ENCODE measurements at regions not wholly inside any gene's neighbourhood (a gene's known extent, or its start where the extent isn't known, plus 50 kb on each side); places are given as distances from the start of the nearest gene placed in this dataset.

DNA sequence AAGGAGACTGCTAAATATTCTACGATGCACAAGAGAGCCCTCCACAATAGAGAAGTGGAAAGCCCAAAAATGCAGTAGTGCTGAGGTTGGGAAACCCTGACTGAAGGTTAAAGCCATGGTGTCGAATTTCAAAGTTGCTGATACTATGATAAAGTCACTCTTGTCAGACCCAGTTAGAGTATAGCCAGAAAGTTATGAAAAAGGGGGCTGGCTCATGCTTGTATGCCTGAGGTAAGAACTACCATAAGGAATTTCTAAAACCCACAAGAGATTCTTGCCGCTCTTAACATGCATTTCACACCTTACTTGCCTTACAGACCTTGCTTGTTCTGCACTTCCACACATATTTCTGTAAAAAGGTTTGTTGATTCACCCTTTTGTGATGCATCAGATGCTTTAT lies 184.6 kb downstream of the SLC6A15 start:
- DNase-seq (ENCODE audit: extremely low spot score) = no peak
- 80% methylated on average over 3 of the region's 3 CpGs for WGBS
- Histone ChIP-seq H3K36me3 (ENCODE audit: insufficient read depth) (no peaks in the 10 kb centered on the region), H3K4me1 (ENCODE audit: insufficient read depth) (no peaks in the 10 kb centered on the region), H3K27ac (ENCODE audit: low read depth) (no peak overlapping the region), H3K4me3 (ENCODE audit: low read depth, low read length) (no peak overlapping the region)

DNA sequence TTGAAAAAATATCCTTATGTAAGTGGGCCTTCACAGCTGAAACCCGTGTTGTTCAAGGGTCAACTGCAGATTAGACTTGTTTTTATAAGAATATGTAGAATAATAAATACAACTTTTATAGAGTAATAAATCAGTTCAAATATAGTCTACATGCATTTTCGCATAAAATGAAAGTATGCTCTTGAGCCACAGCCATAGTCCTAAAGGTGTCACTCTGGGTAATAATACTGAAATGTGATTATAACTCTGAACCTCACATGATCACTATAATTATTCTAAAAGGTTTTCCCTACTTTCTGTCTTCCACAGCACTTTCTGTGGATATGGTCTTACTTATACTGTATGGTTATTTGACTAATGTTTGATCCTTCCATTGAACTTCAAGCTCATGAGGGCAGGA lies 185.8 kb downstream of the SLC6A15 start:
- WGBS = 46% methylated on average over 2 of the region's 2 CpGs
- no peak for DNase-seq (ENCODE audit: extremely low spot score)
- Histone ChIP-seq H3K36me3 (ENCODE audit: insufficient read depth) (no peaks in the 10 kb centered on the region), H3K4me1 (ENCODE audit: insufficient read depth) (no peaks in the 10 kb centered on the region), H3K27ac (ENCODE audit: low read depth) (no peak overlapping the region), H3K4me3 (ENCODE audit: low read depth, low read length) (no peak overlapping the region)

DNA sequence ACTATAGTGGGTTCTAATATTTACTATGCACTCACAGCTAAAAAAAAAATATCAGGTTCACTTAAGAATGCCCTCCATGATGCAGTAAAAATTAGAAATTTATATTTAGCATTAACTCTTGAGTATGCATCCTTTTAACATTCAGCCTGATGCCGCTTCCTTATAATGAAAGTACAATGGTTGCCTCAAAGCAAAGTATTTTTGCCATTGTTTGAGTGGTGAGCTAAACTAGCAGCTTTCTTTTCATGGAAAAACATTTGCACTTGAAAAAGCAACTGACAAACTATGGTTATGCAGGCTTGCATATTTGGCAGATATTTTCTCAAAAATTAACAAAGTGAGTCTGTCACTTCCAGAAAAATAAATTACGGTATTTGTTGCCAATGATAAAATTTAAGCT lies 188.6 kb downstream of the SLC6A15 start:
- H3K36me3 ChIP-seq (ENCODE audit: insufficient read depth) = no peaks in the 10 kb centered on the region
- 66% methylated on average over 2 of the region's 2 CpGs for WGBS
- H3K4me3 ChIP-seq (ENCODE audit: low read depth, low read length) = no peak overlapping the region
- DNase-seq (ENCODE audit: extremely low spot score) = no peak
- no peak overlapping the region for H3K27ac ChIP-seq (ENCODE audit: low read depth)
- no peaks in the 10 kb centered on the region for H3K4me1 ChIP-seq (ENCODE audit: insufficient read depth)

DNA sequence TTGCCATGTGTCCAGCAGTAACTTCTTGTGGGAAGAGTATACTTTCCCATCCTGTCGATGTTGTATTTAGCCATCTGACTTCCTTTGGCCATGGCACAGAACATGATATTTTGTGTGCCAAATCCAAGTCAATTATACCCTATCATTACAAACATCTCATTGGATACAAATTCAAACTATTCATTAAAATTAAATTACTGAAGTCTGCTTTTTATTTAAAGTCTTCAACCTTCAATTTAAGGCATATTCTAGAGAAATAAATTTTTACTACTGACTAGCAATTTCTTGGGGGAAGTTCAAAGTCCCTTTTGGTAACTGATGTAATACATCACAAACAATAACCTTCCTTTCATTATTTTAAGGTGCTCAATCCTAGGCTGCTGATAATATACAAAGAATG lies 192.6 kb downstream of the SLC6A15 start:
- WGBS = 28% methylated on average over 1 of the region's 1 CpG
- Histone ChIP-seq H3K4me1 (ENCODE audit: insufficient read depth) (no peaks in the 10 kb centered on the region), H3K4me3 (ENCODE audit: low read depth, low read length) (no peak overlapping the region), H3K36me3 (ENCODE audit: insufficient read depth) (no peaks in the 10 kb centered on the region), H3K27ac (ENCODE audit: low read depth) (no peak overlapping the region)
- DNase-seq (ENCODE audit: extremely low spot score) = no peak

DNA sequence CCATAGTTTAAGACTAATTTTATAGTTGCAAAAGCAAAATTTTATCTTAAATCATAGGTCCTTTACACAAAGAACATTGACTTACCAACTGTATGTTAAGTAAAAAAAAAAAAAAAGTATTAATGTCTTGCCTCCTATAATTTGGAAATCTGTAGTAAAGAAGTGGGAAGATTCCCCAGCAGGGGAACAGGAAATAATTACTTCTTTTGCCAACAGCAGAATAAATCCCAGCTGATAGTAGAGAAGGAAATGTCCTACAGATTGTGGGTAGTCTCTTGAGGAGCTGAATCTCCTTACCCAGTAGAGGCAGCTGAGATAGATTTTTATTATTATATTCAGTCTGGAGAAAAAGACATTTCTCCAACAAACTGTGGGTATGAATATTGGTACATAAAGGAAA lies 193.7 kb downstream of the SLC6A15 start:
- Histone ChIP-seq H3K36me3 (ENCODE audit: insufficient read depth) (no peaks in the 10 kb centered on the region), H3K4me1 (ENCODE audit: insufficient read depth) (no peaks in the 10 kb centered on the region), H3K27ac (ENCODE audit: low read depth) (no peak overlapping the region), H3K4me3 (ENCODE audit: low read depth, low read length) (no peak overlapping the region)
- no peak for DNase-seq (ENCODE audit: extremely low spot score)

DNA sequence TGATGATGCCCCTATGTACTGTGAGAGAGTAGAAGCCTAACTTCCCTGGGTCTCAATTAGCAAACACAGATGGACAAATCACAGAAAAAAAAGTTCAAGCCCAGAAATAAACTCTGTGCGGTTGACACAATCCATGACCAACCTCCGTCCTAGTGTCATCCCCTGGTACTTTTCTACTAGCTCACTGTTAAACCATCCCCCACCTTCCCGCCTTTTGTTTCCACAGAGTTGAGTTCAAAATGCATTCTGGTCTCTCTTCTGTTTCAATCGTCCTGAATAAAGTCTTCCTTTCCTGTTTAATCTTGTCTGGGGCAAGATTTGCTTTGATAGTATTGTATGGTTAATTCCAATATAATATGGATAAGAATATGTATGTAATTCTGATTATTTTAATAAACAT lies 199.9 kb downstream of the SLC6A15 start:
- no peaks in the 10 kb centered on the region for H3K36me3 ChIP-seq (ENCODE audit: insufficient read depth)
- no peak for DNase-seq (ENCODE audit: extremely low spot score)
- no peaks in the 10 kb centered on the region for H3K4me1 ChIP-seq (ENCODE audit: insufficient read depth)
- 87% methylated on average over 4 of the region's 4 CpGs for WGBS
- H3K4me3 ChIP-seq (ENCODE audit: low read depth, low read length) = no peak overlapping the region
- H3K27ac ChIP-seq (ENCODE audit: low read depth) = no peak overlapping the region

DNA sequence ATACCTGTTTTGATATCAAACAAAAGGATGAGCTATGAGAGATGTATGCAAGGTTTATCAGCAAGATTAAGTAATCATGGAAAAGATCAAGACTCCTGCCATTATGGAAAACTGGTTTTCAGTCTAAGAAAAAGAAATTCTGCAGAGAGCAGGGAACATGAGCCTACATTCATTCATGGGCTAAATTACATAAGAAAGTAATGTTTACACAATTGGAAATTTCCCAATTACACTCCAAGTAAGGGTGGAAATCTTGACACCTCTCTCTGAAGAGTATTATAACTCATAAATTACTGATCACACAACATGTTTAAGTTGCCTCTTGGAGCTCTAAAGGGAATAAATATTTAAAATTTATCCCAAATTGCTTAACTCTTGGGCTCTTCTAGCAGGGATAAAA lies 206.2 kb downstream of the SLC6A15 start:
- Histone ChIP-seq H3K4me1 (ENCODE audit: insufficient read depth) (no peaks in the 10 kb centered on the region), H3K36me3 (ENCODE audit: insufficient read depth) (no peaks in the 10 kb centered on the region), H3K4me3 (ENCODE audit: low read depth, low read length) (no peak overlapping the region), H3K27ac (ENCODE audit: low read depth) (no peak overlapping the region)
- no peak for DNase-seq (ENCODE audit: extremely low spot score)

DNA sequence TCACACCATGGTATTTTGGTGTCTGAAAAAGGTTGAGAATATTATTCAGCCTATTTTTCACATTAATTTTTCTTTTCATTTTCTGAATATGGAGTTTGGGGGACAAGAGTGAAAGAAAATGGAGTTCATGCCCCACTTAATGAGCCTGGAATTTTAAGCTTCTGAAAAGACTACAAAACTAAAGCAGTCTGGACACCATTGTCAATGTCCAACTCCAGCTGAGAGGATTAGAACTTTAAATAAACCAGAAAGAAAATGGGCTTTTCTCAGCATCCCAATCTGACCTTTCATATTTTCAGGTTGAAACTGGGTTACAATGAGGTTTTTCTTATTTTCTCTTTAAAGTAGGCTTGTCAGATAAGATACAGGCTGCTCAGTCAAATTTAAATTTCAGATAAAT lies 207.7 kb downstream of the SLC6A15 start:
- DNase-seq (ENCODE audit: extremely low spot score) = no peak
- H3K4me3 ChIP-seq (ENCODE audit: low read depth, low read length) = no peak overlapping the region
- no peaks in the 10 kb centered on the region for H3K36me3 ChIP-seq (ENCODE audit: insufficient read depth)
- no peak overlapping the region for H3K27ac ChIP-seq (ENCODE audit: low read depth)
- H3K4me1 ChIP-seq (ENCODE audit: insufficient read depth) = no peaks in the 10 kb centered on the region

DNA sequence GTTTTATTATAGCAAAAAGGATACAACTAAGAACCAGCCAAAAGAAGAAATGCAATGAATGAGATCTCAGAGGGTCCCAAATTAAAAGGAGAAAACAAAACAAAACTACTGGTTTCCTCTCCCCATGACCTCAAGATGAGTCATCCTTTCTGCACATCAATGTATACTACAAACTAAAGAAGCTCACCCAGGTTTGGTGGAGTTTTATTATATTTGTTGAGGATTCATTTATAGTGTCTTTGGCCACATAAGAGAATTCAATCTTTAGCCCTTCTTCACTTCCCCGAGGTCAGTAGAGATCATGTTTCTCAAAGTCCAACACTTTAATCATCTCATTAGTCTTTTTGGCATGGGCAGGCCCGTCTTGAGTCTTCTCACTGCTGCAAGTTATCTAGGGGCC lies 210.6 kb downstream of the SLC6A15 start:
- H3K27ac ChIP-seq (ENCODE audit: low read depth) = no peak overlapping the region
- H3K4me3 ChIP-seq (ENCODE audit: low read depth, low read length) = no peak overlapping the region
- 68% methylated on average over 2 of the region's 2 CpGs for WGBS
- H3K4me1 ChIP-seq (ENCODE audit: insufficient read depth) = no peaks in the 10 kb centered on the region
- DNase-seq (ENCODE audit: extremely low spot score) = no peak
- no peaks in the 10 kb centered on the region for H3K36me3 ChIP-seq (ENCODE audit: insufficient read depth)

DNA sequence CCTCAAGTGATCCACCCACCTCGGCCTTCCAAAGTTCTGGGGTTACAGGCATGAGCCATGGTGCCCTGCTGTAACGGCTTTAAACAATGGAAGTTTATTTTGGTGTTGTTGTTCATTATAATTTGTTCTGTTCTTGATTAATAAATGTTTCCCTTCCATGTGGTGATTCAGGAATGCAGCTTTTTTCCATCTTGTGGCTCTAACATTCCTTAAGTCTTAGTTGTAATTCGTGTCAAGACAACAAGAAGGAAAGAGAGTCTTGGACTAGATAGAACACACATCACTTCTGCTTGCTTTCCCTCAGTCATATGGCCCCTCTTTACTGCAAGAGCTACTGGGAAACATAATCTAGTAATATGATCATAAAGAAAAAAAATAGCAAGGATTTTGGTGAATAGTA lies 211.6 kb downstream of the SLC6A15 start:
- 88% methylated on average over 3 of the region's 3 CpGs for WGBS
- DNase-seq (ENCODE audit: extremely low spot score) = no peak
- Histone ChIP-seq H3K4me3 (ENCODE audit: low read depth, low read length) (no peak overlapping the region), H3K36me3 (ENCODE audit: insufficient read depth) (no peaks in the 10 kb centered on the region), H3K4me1 (ENCODE audit: insufficient read depth) (no peaks in the 10 kb centered on the region), H3K27ac (ENCODE audit: low read depth) (no peak overlapping the region)

DNA sequence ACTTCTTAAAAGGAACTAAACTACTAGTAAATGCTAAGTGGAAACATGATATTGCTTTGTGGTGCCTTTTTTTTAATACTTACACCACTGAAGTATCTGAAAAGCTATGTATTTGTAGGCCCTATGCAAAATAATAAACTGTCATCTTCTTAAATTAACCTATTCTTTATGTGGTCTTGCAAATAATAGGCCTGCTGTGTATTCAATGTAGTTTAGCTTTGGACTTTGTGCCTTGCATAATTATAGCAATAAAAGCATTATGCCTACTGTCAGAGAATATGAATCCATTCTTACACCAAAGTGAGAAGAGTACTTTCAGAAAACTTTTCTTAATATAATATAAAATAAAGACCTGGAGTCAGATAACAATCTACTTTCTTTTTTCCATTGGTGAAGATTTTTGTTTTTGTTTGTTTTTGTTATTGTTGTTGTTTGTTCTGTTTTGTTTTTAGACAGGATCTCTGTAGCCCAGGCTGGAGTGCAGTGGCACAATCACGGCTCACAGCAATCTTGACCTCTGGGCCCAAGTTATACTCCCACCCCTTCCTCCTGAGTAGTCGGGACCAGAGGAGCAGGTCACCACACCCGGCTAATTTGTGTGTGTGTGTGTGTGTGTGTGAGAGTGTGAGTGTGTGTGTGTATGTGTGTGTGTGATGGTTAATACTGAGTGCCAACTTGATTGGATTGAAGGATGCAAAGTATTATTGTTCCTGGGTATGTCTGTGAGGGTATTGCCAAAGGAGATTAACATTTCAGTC lies 213.8 kb downstream of the SLC6A15 start:
- 82% methylated on average over 3 of the region's 3 CpGs for WGBS
- no peak overlapping the region for H3K4me3 ChIP-seq (ENCODE audit: low read depth, low read length)
- no peak overlapping the region for H3K27ac ChIP-seq (ENCODE audit: low read depth)
- no peak for DNase-seq (ENCODE audit: extremely low spot score)
- H3K4me1 ChIP-seq (ENCODE audit: insufficient read depth) = no peaks in the 10 kb centered on the region
- no peaks in the 10 kb centered on the region for H3K36me3 ChIP-seq (ENCODE audit: insufficient read depth)

DNA sequence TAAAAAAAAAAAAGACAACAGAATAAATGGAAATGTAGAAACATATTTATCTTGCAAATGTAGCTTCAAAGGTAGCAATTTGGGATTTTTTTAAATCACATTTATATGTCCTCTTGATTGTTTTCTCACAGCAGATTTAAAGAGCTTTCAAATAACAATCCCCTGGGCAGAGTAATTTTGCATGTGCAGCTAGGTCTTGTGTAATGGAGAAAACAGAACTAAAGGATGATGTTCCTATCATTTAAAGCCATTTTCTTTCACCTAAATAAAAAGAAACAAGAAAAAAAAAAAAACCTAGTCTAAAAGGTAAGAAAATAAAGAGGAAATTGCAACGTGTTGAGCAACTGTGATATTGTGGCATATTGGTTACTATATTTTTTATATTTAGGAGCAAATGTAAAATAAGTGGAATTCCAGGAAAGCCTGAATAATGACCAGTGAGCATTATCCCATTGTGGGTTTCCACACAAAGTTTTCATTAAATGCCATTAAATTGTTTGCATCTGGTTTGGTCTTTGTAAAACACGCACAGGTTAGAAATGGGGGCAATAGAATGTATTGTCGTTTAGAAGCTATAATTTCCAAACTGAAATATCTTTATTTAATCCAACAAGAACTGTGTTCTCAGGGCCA lies 215.6 kb downstream of the SLC6A15 start:
- Histone ChIP-seq H3K4me3 (ENCODE audit: low read depth, low read length) (no peak overlapping the region), H3K27ac (ENCODE audit: low read depth) (no peak overlapping the region), H3K4me1 (ENCODE audit: insufficient read depth) (no peaks in the 10 kb centered on the region), H3K36me3 (ENCODE audit: insufficient read depth) (no peaks in the 10 kb centered on the region)
- no peak for DNase-seq (ENCODE audit: extremely low spot score)
- 64% methylated on average over 3 of the region's 3 CpGs for WGBS

DNA sequence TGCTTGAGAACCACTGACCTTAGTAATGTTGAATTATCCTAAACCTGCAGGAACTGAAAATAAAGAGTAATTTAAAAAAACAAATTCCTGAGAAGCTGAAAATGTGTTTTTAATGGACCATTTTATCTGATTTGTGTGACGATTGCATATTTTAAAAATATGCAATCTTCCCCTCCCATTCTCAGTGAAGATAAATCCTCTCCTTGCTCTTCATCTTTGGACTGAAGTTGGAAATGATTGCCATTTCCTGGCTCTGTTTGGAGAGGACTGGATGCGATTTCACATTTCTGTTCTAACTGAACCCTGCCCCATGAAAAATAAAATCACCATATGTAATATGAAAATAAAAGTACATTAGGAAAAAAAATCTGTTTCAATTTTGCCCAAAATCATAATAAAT lies 216.3 kb downstream of the SLC6A15 start:
- WGBS = 71% methylated on average over 2 of the region's 2 CpGs
- DNase-seq (ENCODE audit: extremely low spot score) = no peak

DNA sequence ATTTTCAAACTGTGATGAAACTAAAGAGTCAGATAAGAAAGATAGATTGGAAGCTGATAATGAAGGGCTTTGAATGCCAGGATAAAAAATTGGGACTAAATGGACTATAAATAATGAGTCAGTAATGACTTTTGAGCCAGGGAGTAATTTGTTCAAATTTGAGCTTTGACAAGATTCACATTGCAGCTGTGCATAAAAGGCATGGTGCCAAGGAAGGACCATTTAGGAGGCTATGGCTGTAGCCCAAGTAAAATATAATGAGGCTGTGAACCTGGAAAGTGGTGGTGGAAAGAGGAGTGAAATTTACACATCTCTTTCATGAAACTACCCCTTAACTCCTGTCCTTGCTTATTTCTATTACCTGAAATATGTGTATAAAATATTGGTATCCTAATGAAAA lies 218.5 kb downstream of the SLC6A15 start:
- Histone ChIP-seq H3K27ac (ENCODE audit: low read depth) (no peak overlapping the region), H3K36me3 (ENCODE audit: insufficient read depth) (no peaks in the 10 kb centered on the region), H3K4me3 (ENCODE audit: low read depth, low read length) (no peak overlapping the region), H3K4me1 (ENCODE audit: insufficient read depth) (no peaks in the 10 kb centered on the region)
- DNase-seq (ENCODE audit: extremely low spot score) = no peak

More for the DNA sequence above, 216.3 kb downstream of the SLC6A15 start:
- Histone ChIP-seq H3K4me3 (ENCODE audit: low read depth, low read length) (no peak overlapping the region), H3K4me1 (ENCODE audit: insufficient read depth) (no peaks in the 10 kb centered on the region), H3K27ac (ENCODE audit: low read depth) (no peak overlapping the region), H3K36me3 (ENCODE audit: insufficient read depth) (no peaks in the 10 kb centered on the region)

DNA sequence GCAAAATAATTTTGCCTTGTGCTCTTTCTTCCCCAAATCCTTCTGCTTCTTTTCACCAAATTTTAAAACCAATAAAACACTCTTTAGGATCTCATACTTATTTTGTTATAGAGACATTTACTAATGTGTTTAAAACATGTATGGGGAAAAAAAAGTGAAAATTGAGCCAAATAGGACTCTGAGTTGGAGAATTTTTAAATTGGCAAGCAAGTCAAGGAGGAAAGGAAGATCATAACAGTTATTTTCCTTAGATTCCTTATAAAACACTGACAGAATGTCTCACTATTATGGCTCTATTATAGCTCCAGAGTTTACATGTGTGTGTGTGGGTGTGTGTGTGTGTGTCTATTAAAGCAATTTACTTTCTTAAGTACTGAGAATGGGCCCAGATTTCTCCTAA lies 220.5 kb downstream of the SLC6A15 start:
- no peak overlapping the region for H3K27ac ChIP-seq (ENCODE audit: low read depth)
- DNase-seq (ENCODE audit: extremely low spot score) = no peak
- no peaks in the 10 kb centered on the region for H3K36me3 ChIP-seq (ENCODE audit: insufficient read depth)
- H3K4me3 ChIP-seq (ENCODE audit: low read depth, low read length) = no peak overlapping the region
- H3K4me1 ChIP-seq (ENCODE audit: insufficient read depth) = no peaks in the 10 kb centered on the region
